ENCODE measurements at regions not wholly inside any gene's neighbourhood (a gene's known extent, or its start where the extent isn't known, plus 50 kb on each side); places are given as distances from the start of the nearest gene placed in this dataset.

DNA sequence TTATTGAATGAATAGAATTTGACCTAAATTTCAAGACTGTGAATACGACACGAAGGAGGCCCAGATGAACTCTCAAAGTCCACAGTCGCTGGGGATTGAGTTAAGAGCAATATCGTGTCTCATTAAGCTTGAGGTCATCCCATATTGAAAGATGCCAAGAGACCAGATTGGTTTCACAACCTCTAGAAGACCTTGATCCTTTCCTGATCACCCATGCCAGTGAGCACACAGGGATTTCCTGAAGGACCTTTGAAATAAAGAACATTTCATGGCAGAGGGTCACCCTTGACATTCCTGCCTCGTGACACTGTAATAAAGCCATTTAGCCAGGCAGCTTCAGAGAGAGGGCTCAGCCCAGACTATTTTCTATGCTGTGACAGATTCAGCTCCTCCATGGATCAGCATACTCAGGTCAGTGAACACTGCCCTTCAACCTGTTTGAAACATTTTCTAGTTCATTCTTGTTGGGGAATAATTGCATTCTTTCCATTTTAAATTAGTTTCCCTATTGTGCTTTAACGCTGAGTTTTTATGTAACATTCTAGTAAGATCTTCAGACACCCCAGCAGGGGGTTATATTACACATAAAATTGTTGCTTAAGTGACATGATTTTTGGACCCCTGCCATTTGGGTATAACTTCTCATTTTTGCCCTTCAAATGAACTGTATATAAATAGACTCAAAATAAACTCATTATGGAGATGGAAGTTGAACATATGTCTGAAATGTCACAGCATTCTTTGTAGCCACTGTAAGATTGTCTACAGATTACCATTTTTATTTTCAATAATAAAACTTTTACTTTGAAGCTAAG lies 213.2 kb downstream of the C12orf50 start:
- H3K79me1 ChIP-seq (ENCODE audit: low read length) = no peaks in the 10 kb centered on the region
- H2BK5ac ChIP-seq (ENCODE audit: low read length) = no peak overlapping the region
- no peaks in the 10 kb centered on the region for H3K36me3 ChIP-seq (ENCODE audit: control insufficient read depth, insufficient read depth, low read length)
- no peak overlapping the region for H3K27ac ChIP-seq (ENCODE audit: low read depth, low read length)
- no peak for DNase-seq
- no peak overlapping the region for H4K5ac ChIP-seq (ENCODE audit: low read length)
- H3K27me3 ChIP-seq (ENCODE audit: insufficient read depth, low read length, poor library complexity) = no peaks in the 10 kb centered on the region
- no peak overlapping the region for H3K9ac ChIP-seq (ENCODE audit: low read length)
- no peak overlapping the region for H3K56ac ChIP-seq (ENCODE audit: low read length)
- no peak overlapping the region for H2BK15ac ChIP-seq (replicated peaks; ENCODE audit: low read depth)
- no peak overlapping the region for H3K18ac ChIP-seq (ENCODE audit: low read length)
- H3K79me2 ChIP-seq (ENCODE audit: control insufficient read depth, insufficient read depth, low read length) = no peaks in the 10 kb centered on the region
- H3K4ac ChIP-seq (ENCODE audit: low read depth, low read length) = no peak overlapping the region
- no CpG with 5 or more reads among the region's 6 CpGs for WGBS (ENCODE audit: extremely low coverage, insufficient coverage, low lambda C conversion rate)
- no peak overlapping the region for H3K23ac ChIP-seq (ENCODE audit: low read length)
- no peak overlapping the region for H2BK120ac ChIP-seq (ENCODE audit: low read depth, low read length)
- no peak overlapping the region for H3K4me3 ChIP-seq (ENCODE audit: low read length)
- H3K4me1 ChIP-seq (ENCODE audit: control insufficient read depth, low read depth, low read length) = no peaks in the 10 kb centered on the region
- H4K8ac ChIP-seq (ENCODE audit: low read depth, low read length) = no peak overlapping the region
- H3K4me2 ChIP-seq (ENCODE audit: low read length) = no peak overlapping the region
- no peak overlapping the region for H2AK5ac ChIP-seq (ENCODE audit: low read length)

DNA sequence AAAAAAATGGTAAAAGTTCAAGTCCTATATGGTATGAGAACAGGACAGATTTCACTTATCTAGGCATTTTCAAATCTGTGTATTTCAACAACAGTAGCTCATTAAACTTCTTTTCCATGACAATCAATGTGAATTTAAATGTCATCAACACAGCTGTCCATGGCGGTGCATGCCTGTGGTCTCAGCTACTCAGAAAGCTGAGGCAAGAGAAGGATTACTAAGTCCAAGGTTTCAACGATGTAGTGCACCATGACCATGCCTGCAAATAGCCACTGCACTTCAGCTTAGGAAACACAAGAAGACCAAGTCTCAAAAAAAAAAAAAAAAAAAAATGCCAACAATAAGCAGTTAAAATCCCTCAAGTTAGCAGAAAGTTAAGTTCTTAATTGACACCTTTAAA lies 214.6 kb downstream of the C12orf50 start:
- Histone ChIP-seq H3K27ac (ENCODE audit: low read depth, low read length) (no peak overlapping the region), H2BK15ac (replicated peaks; ENCODE audit: low read depth) (no peak overlapping the region), H3K4me3 (ENCODE audit: low read length) (no peak overlapping the region), H3K79me2 (ENCODE audit: control insufficient read depth, insufficient read depth, low read length) (no peaks in the 10 kb centered on the region), H4K5ac (ENCODE audit: low read length) (no peak overlapping the region), H3K36me3 (ENCODE audit: control insufficient read depth, insufficient read depth, low read length) (no peaks in the 10 kb centered on the region), H4K8ac (ENCODE audit: low read depth, low read length) (no peak overlapping the region), H3K4me1 (ENCODE audit: control insufficient read depth, low read depth, low read length) (no peaks in the 10 kb centered on the region), H3K79me1 (ENCODE audit: low read length) (no peaks in the 10 kb centered on the region), H3K4ac (ENCODE audit: low read depth, low read length) (no peak overlapping the region), H2BK5ac (ENCODE audit: low read length) (no peak overlapping the region), H3K4me2 (ENCODE audit: low read length) (no peak overlapping the region), H3K23ac (ENCODE audit: low read length) (no peak overlapping the region), H3K56ac (ENCODE audit: low read length) (no peak overlapping the region), H2BK120ac (ENCODE audit: low read depth, low read length) (no peak overlapping the region), H3K27me3 (ENCODE audit: insufficient read depth, low read length, poor library complexity) (no peaks in the 10 kb centered on the region), H3K9ac (ENCODE audit: low read length) (no peak overlapping the region), H3K18ac (ENCODE audit: low read length) (no peak overlapping the region), H2AK5ac (ENCODE audit: low read length) (no peak overlapping the region)
- DNase-seq = no peak
- no CpG with 5 or more reads among the region's 2 CpGs for WGBS (ENCODE audit: extremely low coverage, insufficient coverage, low lambda C conversion rate)

- H2BK5ac ChIP-seq (ENCODE audit: low read length) = no peak overlapping the region
- H3K4me3 ChIP-seq (ENCODE audit: low read length) = no peak overlapping the region
- no peak overlapping the region for H3K9ac ChIP-seq (ENCODE audit: low read length)
- no peaks in the 10 kb centered on the region for H3K36me3 ChIP-seq (ENCODE audit: control insufficient read depth, insufficient read depth, low read length)
- DNase-seq = no peak
- no peak overlapping the region for H3K18ac ChIP-seq (ENCODE audit: low read length)
- no peak overlapping the region for H3K4me2 ChIP-seq (ENCODE audit: low read length)
- no peak overlapping the region for H4K8ac ChIP-seq (ENCODE audit: low read depth, low read length)
- no peaks in the 10 kb centered on the region for H3K27me3 ChIP-seq (ENCODE audit: insufficient read depth, low read length, poor library complexity)
- no peak overlapping the region for H3K56ac ChIP-seq (ENCODE audit: low read length)
- H2BK120ac ChIP-seq (ENCODE audit: low read depth, low read length) = no peak overlapping the region
- no peaks in the 10 kb centered on the region for H3K4me1 ChIP-seq (ENCODE audit: control insufficient read depth, low read depth, low read length)
- H2BK15ac ChIP-seq (replicated peaks; ENCODE audit: low read depth) = no peak overlapping the region
- H3K4ac ChIP-seq (ENCODE audit: low read depth, low read length) = no peak overlapping the region
- no peak overlapping the region for H3K27ac ChIP-seq (ENCODE audit: low read depth, low read length)
- no peak overlapping the region for H4K5ac ChIP-seq (ENCODE audit: low read length)
- H3K79me1 ChIP-seq (ENCODE audit: low read length) = no peaks in the 10 kb centered on the region
- no peaks in the 10 kb centered on the region for H3K79me2 ChIP-seq (ENCODE audit: control insufficient read depth, insufficient read depth, low read length)
- no peak overlapping the region for H2AK5ac ChIP-seq (ENCODE audit: low read length)
- H3K23ac ChIP-seq (ENCODE audit: low read length) = no peak overlapping the region
Observed at GRCh38 chr12:87813476-87814234, 215.5 kb downstream of the C12orf50 start.

GRCh38 chr12:87812681-87813080 lies 216.5 kb downstream of the C12orf50 start:
- Histone ChIP-seq H3K36me3 (ENCODE audit: control insufficient read depth, insufficient read depth, low read length) (no peaks in the 10 kb centered on the region), H2BK15ac (replicated peaks; ENCODE audit: low read depth) (no peak overlapping the region), H3K23ac (ENCODE audit: low read length) (no peak overlapping the region), H3K79me1 (ENCODE audit: low read length) (no peaks in the 10 kb centered on the region), H2AK5ac (ENCODE audit: low read length) (no peak overlapping the region), H3K79me2 (ENCODE audit: control insufficient read depth, insufficient read depth, low read length) (no peaks in the 10 kb centered on the region), H2BK120ac (ENCODE audit: low read depth, low read length) (no peak overlapping the region), H3K4ac (ENCODE audit: low read depth, low read length) (no peak overlapping the region), H3K4me3 (ENCODE audit: low read length) (no peak overlapping the region), H3K18ac (ENCODE audit: low read length) (no peak overlapping the region), H3K9ac (ENCODE audit: low read length) (no peak overlapping the region), H3K56ac (ENCODE audit: low read length) (no peak overlapping the region), H2BK5ac (ENCODE audit: low read length) (no peak overlapping the region), H3K4me2 (ENCODE audit: low read length) (no peak overlapping the region), H3K27me3 (ENCODE audit: insufficient read depth, low read length, poor library complexity) (no peaks in the 10 kb centered on the region), H3K4me1 (ENCODE audit: control insufficient read depth, low read depth, low read length) (no peaks in the 10 kb centered on the region), H4K8ac (ENCODE audit: low read depth, low read length) (no peak overlapping the region), H3K27ac (ENCODE audit: low read depth, low read length) (no peak overlapping the region), H4K5ac (ENCODE audit: low read length) (no peak overlapping the region)
- DNase-seq = no peak
- no CpG with 5 or more reads among the region's 2 CpGs for WGBS (ENCODE audit: extremely low coverage, insufficient coverage, low lambda C conversion rate)

DNA sequence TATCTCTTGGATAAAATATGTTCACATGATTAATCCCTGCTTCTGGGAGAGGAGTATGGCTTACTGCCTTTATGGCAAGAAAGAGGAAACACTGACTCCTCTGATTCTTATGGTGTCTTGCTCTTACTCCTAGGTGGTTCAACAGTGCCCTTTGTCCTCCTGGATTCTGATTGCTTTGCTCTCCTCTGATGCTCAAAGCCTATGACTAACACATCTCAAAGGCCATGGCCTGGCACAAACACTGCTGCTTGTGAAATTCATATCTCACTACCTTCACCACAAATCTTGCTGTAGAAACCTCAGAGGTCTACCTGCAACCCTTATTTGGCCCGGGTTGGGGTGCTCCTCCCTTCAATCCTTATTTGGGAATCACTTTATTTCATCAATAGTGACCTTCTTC lies 217.2 kb downstream of the C12orf50 start:
- Histone ChIP-seq H3K79me1 (ENCODE audit: low read length) (no peaks in the 10 kb centered on the region), H4K5ac (ENCODE audit: low read length) (no peak overlapping the region), H2BK15ac (replicated peaks; ENCODE audit: low read depth) (no peak overlapping the region), H2BK120ac (ENCODE audit: low read depth, low read length) (no peak overlapping the region), H3K4me1 (ENCODE audit: control insufficient read depth, low read depth, low read length) (no peaks in the 10 kb centered on the region), H3K4me3 (ENCODE audit: low read length) (no peak overlapping the region), H2AK5ac (ENCODE audit: low read length) (no peak overlapping the region), H2BK5ac (ENCODE audit: low read length) (no peak overlapping the region), H3K27ac (ENCODE audit: low read depth, low read length) (no peak overlapping the region), H3K36me3 (ENCODE audit: control insufficient read depth, insufficient read depth, low read length) (no peaks in the 10 kb centered on the region), H4K8ac (ENCODE audit: low read depth, low read length) (no peak overlapping the region), H3K4me2 (ENCODE audit: low read length) (no peak overlapping the region), H3K56ac (ENCODE audit: low read length) (no peak overlapping the region), H3K79me2 (ENCODE audit: control insufficient read depth, insufficient read depth, low read length) (no peaks in the 10 kb centered on the region), H3K23ac (ENCODE audit: low read length) (no peak overlapping the region), H3K4ac (ENCODE audit: low read depth, low read length) (no peak overlapping the region), H3K9ac (ENCODE audit: low read length) (no peak overlapping the region), H3K18ac (ENCODE audit: low read length) (no peak overlapping the region), H3K27me3 (ENCODE audit: insufficient read depth, low read length, poor library complexity) (no peaks in the 10 kb centered on the region)
- no CpG with 5 or more reads among the region's 1 CpG for WGBS (ENCODE audit: extremely low coverage, insufficient coverage, low lambda C conversion rate)
- no peak for DNase-seq

All from mesendoderm (in vitro differentiated cells).